GM12891 (cell line): ENCODE measurements at regions not wholly inside any gene's neighbourhood (a gene's known extent, or its start where the extent isn't known, plus 50 kb on each side); places are given as distances from the start of the nearest gene placed in this dataset.

Experiments
- POLR2AphosphoS5 ChIP-seq: IDR thresholded peaks from 2 replicates; pipeline ENCODE4 v1.6.1; 2011; ENCODE audit warnings: low read depth, low read length, control low read depth
- SPI1 ChIP-seq: IDR thresholded peaks from 2 replicates; pipeline ENCODE4 v1.6.1; 2011; ENCODE audit warnings: low read depth, low read length, control low read depth
- TAF1 ChIP-seq: IDR thresholded peaks from 2 replicates; pipeline ENCODE4 v1.6.1; 2011; ENCODE audit warnings: low read depth, low read length, control low read depth

DNA sequence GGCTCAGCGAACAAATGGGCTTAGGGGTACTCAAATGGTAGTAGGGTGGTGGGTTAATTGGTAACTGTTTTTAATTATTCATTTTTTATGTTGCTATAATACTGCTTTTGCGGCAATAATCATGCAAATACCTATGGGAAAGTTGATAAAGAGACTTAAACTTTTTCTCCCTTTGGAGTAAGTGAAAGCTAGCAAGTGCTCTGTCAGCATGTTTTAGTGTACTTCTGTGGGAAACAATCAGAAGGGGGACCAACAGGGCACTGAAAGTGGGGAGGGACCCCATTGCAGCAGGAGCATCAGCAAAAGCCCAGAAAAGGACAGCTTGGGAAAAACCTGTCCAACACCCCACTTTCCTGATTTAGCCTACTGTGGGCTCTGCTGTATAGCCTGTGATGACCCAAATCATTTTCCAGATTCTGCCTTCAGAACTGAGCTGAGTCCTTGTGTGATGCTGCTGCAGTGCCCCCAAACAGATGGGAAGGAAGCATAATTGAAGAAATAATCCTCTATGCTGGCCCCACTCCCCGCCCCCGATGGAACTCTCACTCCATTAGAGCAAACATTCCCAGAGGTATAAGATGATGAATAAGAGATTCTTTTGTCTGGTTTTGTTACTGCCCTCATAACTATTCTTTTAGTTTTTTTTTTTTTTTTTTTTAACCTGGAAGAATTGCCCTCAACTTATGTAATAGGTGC is 322.8 kb downstream of the CD83 start:
- TF ChIP-seq POLR2AphosphoS5, result no peak
- TF ChIP-seq TAF1, result no peak
- no peak for TF ChIP-seq SPI1
